Thoracic aorta (tissue), 2 donors: ENCODE measurements at regions not wholly inside any gene's neighbourhood (a gene's known extent, or its start where the extent isn't known, plus 50 kb on each side); places are given as distances from the start of the nearest gene placed in this dataset.
"Not testable (repeated sequence)": the region's sequence is repeated elsewhere in the genome, so short reads cannot be mapped to it uniquely, and the experiment has no call there.

Experiments
- ATAC-seq: fragments of 150-250 bp; one replicate; pipeline ENCODE4 v1.8.0; 2017; ENCODE audit warnings: low read depth; ENCODE audit not compliant: insufficient number of reproducible peaks, low FRiP score
- DNase-seq: peaks from one replicate; pipeline ENCODE4 v3.0.0-alpha.2; 2020; ENCODE audit warnings: low spot score
- H3K27ac ChIP-seq, 2 donors: fragments of 200-600 bp; sonication (generic); 1 replicate in 1 of 2; 2 replicates in 1 of 2; pipeline ENCODE4 v1.5.1; 2016; ENCODE audit warnings: mild to moderate bottlenecking in 2 of 2, moderate library complexity in 2 of 2
- H3K27me3 ChIP-seq: fragments of 200-600 bp; sonication (generic); replicated peaks from 2 replicates; pipeline ENCODE4 v1.6.0; 2016; ENCODE audit warnings: mild to moderate bottlenecking; ENCODE audit not compliant: insufficient read depth
- H3K36me3 ChIP-seq: fragments of 200-600 bp; sonication (generic); one replicate; pipeline ENCODE4 v1.5.1; 2016
- H3K4me1 ChIP-seq, 2 donors: fragments of 200-600 bp; sonication (generic); 1 replicate in 1 of 2; 2 replicates in 1 of 2; pipeline versions ENCODE4 v1.5.1 to v1.6.0; 2016; ENCODE audit warnings: low read depth in 2 of 2, mild to moderate bottlenecking in 1 of 2; ENCODE audit not compliant: control insufficient read depth in 1 of 2
- H3K4me3 ChIP-seq: fragments of 200-600 bp; sonication (generic); 2 replicates; pipeline ENCODE4 v1.5.1; 2016; ENCODE audit warnings: mild to moderate bottlenecking
- H3K9me3 ChIP-seq: fragments of 200-600 bp; sonication (generic); 2 replicates; pipeline ENCODE4 v1.5.1; 2016
- TF ChIP-seq, protein P1 (sequence below): fragments of 200-600 bp; sonication (generic); IDR thresholded peaks from one replicate; pipeline ENCODE4 v1.5.1; 2019; ENCODE audit warnings: antibody characterized with exemption

DNA sequence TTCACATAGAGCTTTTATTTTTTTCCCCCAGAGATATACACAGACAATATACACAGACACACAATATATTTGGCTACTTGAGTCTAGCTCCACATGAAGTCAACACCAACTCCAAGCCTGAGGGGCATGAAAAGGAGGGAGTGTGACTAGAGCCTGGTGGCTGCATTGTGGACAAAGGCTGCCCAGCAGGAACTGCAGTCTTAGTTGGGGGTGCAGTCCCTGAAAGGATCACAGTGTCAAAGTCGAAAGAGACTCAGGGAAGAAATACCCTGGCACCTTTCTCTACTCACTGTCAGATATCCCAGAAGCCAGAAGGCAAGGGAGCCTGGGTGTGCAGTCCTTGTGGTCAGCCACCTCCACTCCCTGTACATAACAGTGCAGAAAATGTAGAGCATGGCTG, 231.6 kb upstream of the RPS23 start:
- no peaks in the 10 kb centered on the region for H3K9me3 ChIP-seq
- H3K4me1 ChIP-seq: no peaks in the 10 kb centered on the region
- no peak for ATAC-seq
- TF ChIP-seq, protein P1, sequence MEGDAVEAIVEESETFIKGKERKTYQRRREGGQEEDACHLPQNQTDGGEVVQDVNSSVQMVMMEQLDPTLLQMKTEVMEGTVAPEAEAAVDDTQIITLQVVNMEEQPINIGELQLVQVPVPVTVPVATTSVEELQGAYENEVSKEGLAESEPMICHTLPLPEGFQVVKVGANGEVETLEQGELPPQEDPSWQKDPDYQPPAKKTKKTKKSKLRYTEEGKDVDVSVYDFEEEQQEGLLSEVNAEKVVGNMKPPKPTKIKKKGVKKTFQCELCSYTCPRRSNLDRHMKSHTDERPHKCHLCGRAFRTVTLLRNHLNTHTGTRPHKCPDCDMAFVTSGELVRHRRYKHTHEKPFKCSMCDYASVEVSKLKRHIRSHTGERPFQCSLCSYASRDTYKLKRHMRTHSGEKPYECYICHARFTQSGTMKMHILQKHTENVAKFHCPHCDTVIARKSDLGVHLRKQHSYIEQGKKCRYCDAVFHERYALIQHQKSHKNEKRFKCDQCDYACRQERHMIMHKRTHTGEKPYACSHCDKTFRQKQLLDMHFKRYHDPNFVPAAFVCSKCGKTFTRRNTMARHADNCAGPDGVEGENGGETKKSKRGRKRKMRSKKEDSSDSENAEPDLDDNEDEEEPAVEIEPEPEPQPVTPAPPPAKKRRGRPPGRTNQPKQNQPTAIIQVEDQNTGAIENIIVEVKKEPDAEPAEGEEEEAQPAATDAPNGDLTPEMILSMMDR: no peak
- no peak for DNase-seq
- H3K36me3 ChIP-seq: no peaks in the 10 kb centered on the region
- H3K4me3 ChIP-seq: no peak overlapping the region
- no peak overlapping the region for H3K27ac ChIP-seq
- no peaks in the 10 kb centered on the region for H3K27me3 ChIP-seq

DNA sequence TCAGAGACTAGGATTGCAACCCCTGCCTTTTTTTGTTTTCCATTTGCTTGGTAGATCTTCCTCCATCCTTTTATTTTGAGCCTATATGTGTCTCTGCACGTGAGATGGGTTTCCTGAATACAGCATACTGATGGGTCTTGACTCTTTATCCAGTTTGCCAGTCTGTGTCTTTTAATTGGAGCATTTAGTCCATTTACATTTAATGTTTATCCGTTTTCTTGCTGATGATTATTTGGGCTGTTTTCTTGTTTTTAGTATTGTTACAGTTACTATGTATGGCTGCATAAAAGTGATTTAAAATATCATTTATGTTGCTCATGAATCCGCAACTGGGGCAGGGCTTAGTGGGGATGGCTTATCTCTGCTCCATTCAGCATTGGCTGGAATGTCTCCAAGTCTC, 228.2 kb upstream of the RPS23 start:
- not testable (repeated sequence) for DNase-seq, H3K36me3 ChIP-seq, H3K4me3 ChIP-seq, H3K27ac ChIP-seq, ATAC-seq, H3K27me3 ChIP-seq, H3K9me3 ChIP-seq, H3K4me1 ChIP-seq

DNA sequence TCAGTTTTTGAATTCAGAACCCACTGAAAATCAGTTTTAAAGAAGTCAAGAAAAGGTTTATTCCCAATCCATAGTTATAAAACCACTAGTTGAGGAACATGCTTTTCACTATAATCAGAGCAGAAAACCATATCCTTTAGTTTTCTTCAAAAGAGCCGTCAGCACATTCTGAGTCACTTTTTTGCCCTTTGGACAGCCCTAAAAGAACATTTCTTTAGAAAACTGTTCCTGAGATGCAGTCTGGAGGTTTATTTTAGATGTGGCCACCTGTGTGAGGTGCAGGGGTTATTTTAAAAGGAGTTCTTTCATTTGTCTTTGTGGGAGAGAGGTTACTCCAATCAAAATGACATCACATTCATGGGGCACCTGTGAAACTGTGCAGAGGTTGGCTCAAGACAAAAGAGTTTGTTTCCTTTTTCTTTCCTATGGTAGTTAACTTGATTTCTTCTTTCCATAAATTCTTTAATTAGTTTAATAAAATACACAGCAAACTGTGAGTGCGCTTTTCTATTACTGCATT, 221.6 kb upstream of the RPS23 start:
- no peak overlapping the region for H3K27ac ChIP-seq
- no peak overlapping the region for H3K4me3 ChIP-seq
- H3K27me3 ChIP-seq: no peaks in the 10 kb centered on the region
- H3K9me3 ChIP-seq: no peaks in the 10 kb centered on the region
- peaks cover 4 to 6% of the 10 kb centered on the region in 2 donors for H3K4me1 ChIP-seq
- DNase-seq (no peak), ATAC-seq (no peak)
- no peaks in the 10 kb centered on the region for H3K36me3 ChIP-seq
- TF ChIP-seq, protein P1: no peak

DNA sequence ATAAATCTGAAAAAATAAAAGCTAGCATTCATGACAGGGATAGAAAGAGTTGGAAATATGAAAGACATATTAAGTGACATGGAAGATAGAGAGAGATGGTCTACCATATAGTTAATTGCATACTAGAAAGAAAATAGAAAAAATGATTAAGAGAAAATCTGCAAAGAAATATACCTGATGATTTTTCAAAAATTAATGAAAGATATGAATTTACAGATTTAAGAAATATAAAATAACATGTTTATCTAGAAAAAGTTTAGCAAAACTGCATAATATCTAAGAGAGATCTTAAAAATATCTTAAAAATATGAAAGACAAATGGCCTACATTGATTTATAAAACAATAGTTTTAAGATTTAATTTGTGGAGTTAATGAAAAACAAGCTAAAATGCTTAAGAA, 219.1 kb upstream of the RPS23 start:
- TF ChIP-seq, protein P1: no peak
- no peak overlapping the region for H3K4me3 ChIP-seq
- no peaks in the 10 kb centered on the region for H3K27me3 ChIP-seq
- H3K9me3 ChIP-seq: no peaks in the 10 kb centered on the region
- H3K27ac ChIP-seq: no peak overlapping the region
- no peak for DNase-seq
- ATAC-seq: no peak
- peaks cover 4 to 6% of the 10 kb centered on the region in 2 donors for H3K4me1 ChIP-seq
- no peaks in the 10 kb centered on the region for H3K36me3 ChIP-seq

DNA sequence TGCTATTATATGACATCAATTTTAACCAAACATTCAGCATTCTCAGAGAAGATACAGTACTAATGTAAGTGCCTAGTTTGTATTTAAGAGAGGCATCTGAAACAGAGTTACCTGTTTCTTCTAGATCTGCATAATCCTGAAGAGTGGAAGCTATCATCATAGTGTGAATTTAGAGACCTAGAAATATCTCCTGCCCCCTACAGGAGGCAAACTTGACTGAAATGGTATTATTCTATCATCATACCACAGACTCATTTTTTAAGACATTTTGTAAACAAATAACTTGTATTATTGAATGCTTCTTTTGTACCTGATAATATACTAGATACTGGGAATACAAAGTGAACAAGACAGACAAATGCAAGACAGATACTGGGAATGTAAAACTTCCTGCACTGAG, 216.8 kb upstream of the RPS23 start:
- peaks cover 4 to 6% of the 10 kb centered on the region in 2 donors for H3K4me1 ChIP-seq

More for the DNA sequence above, 216.8 kb upstream of the RPS23 start:
- no peaks in the 10 kb centered on the region for H3K36me3 ChIP-seq
- no peak overlapping the region for H3K4me3 ChIP-seq
- no peak for DNase-seq
- H3K9me3 ChIP-seq: no peaks in the 10 kb centered on the region
- H3K27ac ChIP-seq: no peak overlapping the region
- no peak for ATAC-seq
- TF ChIP-seq, protein P1: no peak
- H3K27me3 ChIP-seq: no peaks in the 10 kb centered on the region
